ENCODE measurements at regions not wholly inside any gene's neighbourhood (a gene's known extent, or its start where the extent isn't known, plus 50 kb on each side); places are given as distances from the start of the nearest gene placed in this dataset.

GRCh38 chr2:81648370-81648769 is 1343.8 kb upstream of the LRRTM1 start:
- Mint-ChIP-seq H3K27ac (no peak overlapping the region), H3K9me3 (peaks cover 21 to 42% of the 10 kb centered on the region in 2 donors), H3K4me3 (no peak overlapping the region), H3K27me3 (no peaks in the 10 kb centered on the region), H3K4me1 (no peaks in the 10 kb centered on the region)
- DNase-seq (no peak), ATAC-seq (no peak)

- ATAC-seq (no peak), DNase-seq (no peak)
These were observed 1343.2 kb upstream of the LRRTM1 start for GRCh38 chr2:81647715-81648230.

GRCh38 chr2:81645745-81646301 is 1341.3 kb upstream of the LRRTM1 start:
- ATAC-seq (no peak), DNase-seq (no peak)
- H3K4me3 Mint-ChIP-seq = no peak overlapping the region
- H3K4me1 Mint-ChIP-seq = no peaks in the 10 kb centered on the region
- peaks cover 26 to 30% of the 10 kb centered on the region in 2 donors for H3K9me3 Mint-ChIP-seq
- no peak overlapping the region for H3K27ac Mint-ChIP-seq
- no peaks in the 10 kb centered on the region for H3K27me3 Mint-ChIP-seq

More at GRCh38 chr2:81647715-81648230, 1343.2 kb upstream of the LRRTM1 start:
- Mint-ChIP-seq H3K27me3 (no peaks in the 10 kb centered on the region), H3K4me3 (no peak overlapping the region), H3K4me1 (no peaks in the 10 kb centered on the region), H3K27ac (no peak overlapping the region), H3K9me3 (peaks cover 25 to 39% of the 10 kb centered on the region in 2 donors)

GRCh38 chr2:81644189-81644588 is 1339.6 kb upstream of the LRRTM1 start:
- Mint-ChIP-seq H3K27ac (no peak overlapping the region), H3K27me3 (no peaks in the 10 kb centered on the region), H3K9me3 (peaks cover 29 to 30% of the 10 kb centered on the region in 2 donors), H3K4me3 (no peak overlapping the region), H3K4me1 (no peaks in the 10 kb centered on the region)
- DNase-seq (no peak), ATAC-seq (no peak)

GRCh38 chr2:81624825-81625224 is 1320.3 kb upstream of the LRRTM1 start:
- Mint-ChIP-seq H3K27ac (no peak overlapping the region), H3K9me3 (peaks cover 17 to 20% of the 10 kb centered on the region in 2 donors), H3K4me1 (no peaks in the 10 kb centered on the region), H3K27me3 (no peaks in the 10 kb centered on the region), H3K4me3 (no peak overlapping the region)
- ATAC-seq = no peak
- no peak for DNase-seq

GRCh38 chr2:81600088-81600487 is 1295.5 kb upstream of the LRRTM1 start:
- H3K9me3 Mint-ChIP-seq = peaks cover 6 to 15% of the 10 kb centered on the region in 2 donors
- ATAC-seq = no peak
- no peaks in the 10 kb centered on the region for H3K27me3 Mint-ChIP-seq

GRCh38 chr2:81598453-81598852 is 1293.9 kb upstream of the LRRTM1 start:
- no peak for ATAC-seq
- peaks cover 10 to 15% of the 10 kb centered on the region in 2 donors for H3K9me3 Mint-ChIP-seq
- H3K27me3 Mint-ChIP-seq = no peaks in the 10 kb centered on the region
- H3K4me1 Mint-ChIP-seq = no peaks in the 10 kb centered on the region
- no peak overlapping the region for H3K27ac Mint-ChIP-seq
- DNase-seq = no peak
- H3K4me3 Mint-ChIP-seq = no peak overlapping the region

More at GRCh38 chr2:81600088-81600487, 1295.5 kb upstream of the LRRTM1 start:
- Mint-ChIP-seq H3K4me3 (no peak overlapping the region), H3K4me1 (no peaks in the 10 kb centered on the region), H3K27ac (no peak overlapping the region)
- DNase-seq = no peak

GRCh38 chr2:81589406-81589805 is 1284.9 kb upstream of the LRRTM1 start:
- no peak for DNase-seq
- Mint-ChIP-seq H3K27ac (no peak overlapping the region), H3K4me3 (no peak overlapping the region), H3K4me1 (no peaks in the 10 kb centered on the region), H3K27me3 (no peaks in the 10 kb centered on the region), H3K9me3 (peaks cover 0 to 11% of the 10 kb centered on the region in 2 donors)
- no peak for ATAC-seq

- Mint-ChIP-seq H3K4me3 (no peak overlapping the region), H3K27ac (no peak overlapping the region), H3K4me1 (no peaks in the 10 kb centered on the region), H3K9me3 (peaks cover 17 to 24% of the 10 kb centered on the region in 2 donors), H3K27me3 (no peaks in the 10 kb centered on the region)
- DNase-seq (no peak), ATAC-seq (no peak)
These were observed 1279.0 kb upstream of the LRRTM1 start for GRCh38 chr2:81583311-81584108.

- no peak overlapping the region for H3K4me3 Mint-ChIP-seq
- no peak for DNase-seq
- no peaks in the 10 kb centered on the region for H3K27me3 Mint-ChIP-seq
These were observed 1272.2 kb upstream of the LRRTM1 start for GRCh38 chr2:81576713-81577112.

GRCh38 chr2:81551040-81551634 is 1246.6 kb upstream of the LRRTM1 start:
- Mint-ChIP-seq H3K27ac (no peak overlapping the region), H3K27me3 (no peaks in the 10 kb centered on the region), H3K9me3 (peaks cover 4 to 6% of the 10 kb centered on the region in 2 donors), H3K4me3 (no peak overlapping the region), H3K4me1 (no peaks in the 10 kb centered on the region)
- DNase-seq = no peak
- no peak for ATAC-seq

More at GRCh38 chr2:81576713-81577112, 1272.2 kb upstream of the LRRTM1 start:
- Mint-ChIP-seq H3K9me3 (peaks cover 9 to 11% of the 10 kb centered on the region in 2 donors), H3K4me1 (no peaks in the 10 kb centered on the region), H3K27ac (no peak overlapping the region)
- no peak for ATAC-seq

- ATAC-seq = no peak
- Mint-ChIP-seq H3K9me3 (peaks cover 4 to 6% of the 10 kb centered on the region in 2 donors), H3K27ac (no peak overlapping the region), H3K4me1 (no peaks in the 10 kb centered on the region), H3K27me3 (no peaks in the 10 kb centered on the region), H3K4me3 (no peak overlapping the region)
- no peak for DNase-seq
These were observed 1245.7 kb upstream of the LRRTM1 start for GRCh38 chr2:81550277-81550676.

- no peak overlapping the region for H3K27ac Mint-ChIP-seq
These were observed 1245.1 kb upstream of the LRRTM1 start for GRCh38 chr2:81549646-81550045.

GRCh38 chr2:81545626-81546025 is 1241.1 kb upstream of the LRRTM1 start:
- Mint-ChIP-seq H3K4me1 (no peaks in the 10 kb centered on the region), H3K27ac (no peak overlapping the region), H3K27me3 (no peaks in the 10 kb centered on the region), H3K4me3 (no peak overlapping the region), H3K9me3 (no peaks in the 10 kb centered on the region)
- no peak for DNase-seq
- ATAC-seq = no peak

More at GRCh38 chr2:81549646-81550045, 1245.1 kb upstream of the LRRTM1 start:
- H3K4me3 Mint-ChIP-seq = no peak overlapping the region
- DNase-seq (no peak), ATAC-seq (no peak)
- H3K27me3 Mint-ChIP-seq = no peaks in the 10 kb centered on the region
- no peaks in the 10 kb centered on the region for H3K4me1 Mint-ChIP-seq
- peaks cover 4 to 6% of the 10 kb centered on the region in 2 donors for H3K9me3 Mint-ChIP-seq

- Mint-ChIP-seq H3K9me3 (peaks cover 0 to 13% of the 10 kb centered on the region in 2 donors), H3K4me3 (no peak overlapping the region), H3K4me1 (no peaks in the 10 kb centered on the region), H3K27me3 (no peaks in the 10 kb centered on the region), H3K27ac (no peak overlapping the region)
- DNase-seq (no peak), ATAC-seq (no peak)
These were observed 1237.6 kb upstream of the LRRTM1 start for GRCh38 chr2:81542119-81542518.

GRCh38 chr2:81529944-81530343 is 1225.4 kb upstream of the LRRTM1 start:
- Mint-ChIP-seq H3K4me3 (no peak overlapping the region), H3K9me3 (peaks cover 10 to 18% of the 10 kb centered on the region in 2 donors), H3K27ac (no peak overlapping the region), H3K27me3 (no peaks in the 10 kb centered on the region), H3K4me1 (no peaks in the 10 kb centered on the region)
- no peak for ATAC-seq
- no peak for DNase-seq

Measured in stimulated activated naive CD8-positive, alpha-beta T cell treated with anti-CD3 and anti-CD28 coated beads, Interleukin-15, amount 100 ng/mL, for 72 hours (primary cell).